Activated CD8-positive, alpha-beta T cell treated with anti-CD3 and anti-CD28 coated beads for 36 hours (primary cell): ENCODE measurements at regions not wholly inside any gene's neighbourhood (a gene's known extent, or its start where the extent isn't known, plus 50 kb on each side); places are given as distances from the start of the nearest gene placed in this dataset.

Source experiments
- ATAC-seq: fragments of 200-7000 bp; cut with Tn5 transposase; one replicate; pipeline ENCODE4 v1.10.0; 2021; ENCODE audit warnings: mild to moderate bottlenecking, moderate library complexity
- CTCF ChIA-PET: fragments of 350-600 bp; sonication (Branson Sonifier 250); formaldehyde crosslinking; loops from one replicate; lab custom pipeline; 2021; ENCODE audit warnings: antibody characterized with exemption; lab: Charles Lee
- POLR2A ChIA-PET: fragments of 350-600 bp; sonication (Branson Sonifier 250); formaldehyde crosslinking; loops from one replicate; lab custom pipeline; 2021; ENCODE audit warnings: antibody characterized with exemption; lab: Charles Lee
- DNase-seq: peaks from one replicate; pipeline ENCODE4 v3.0.0-alpha.2; 2020
- H3K27ac Mint-ChIP-seq: one replicate; pipeline ENCODE4 v1.8.0; 2021; ENCODE audit warnings: mild to moderate bottlenecking, mixed read lengths
- H3K27me3 Mint-ChIP-seq: one replicate; pipeline ENCODE4 v1.8.0; 2021; ENCODE audit warnings: mixed read lengths
- H3K36me3 Mint-ChIP-seq: one replicate; pipeline ENCODE4 v1.8.0; 2021; ENCODE audit warnings: low read depth, mixed read lengths
- H3K4me1 Mint-ChIP-seq: one replicate; pipeline ENCODE4 v1.8.0; 2021; ENCODE audit warnings: low read depth, mixed read lengths
- H3K4me3 Mint-ChIP-seq: one replicate; pipeline ENCODE4 v1.8.0; 2021; ENCODE audit warnings: mild to moderate bottlenecking, moderate library complexity, mixed read lengths
- H3K9me3 Mint-ChIP-seq: one replicate; pipeline ENCODE4 v1.8.0; 2021; ENCODE audit warnings: mixed read lengths
- CTCF ChIP-seq: fragments of 200-600 bp; IDR thresholded peaks from one replicate; pipeline ENCODE4 v1.8.0; 2022; ENCODE audit warnings: antibody characterized with exemption, mild to moderate bottlenecking
- intact Hi-C: fragments of 100-400 bp; cut with micrococcal nuclease; formaldehyde crosslinking; loops from one replicate; pipeline ENCODE4 v1.10.0; 2022

DNA sequence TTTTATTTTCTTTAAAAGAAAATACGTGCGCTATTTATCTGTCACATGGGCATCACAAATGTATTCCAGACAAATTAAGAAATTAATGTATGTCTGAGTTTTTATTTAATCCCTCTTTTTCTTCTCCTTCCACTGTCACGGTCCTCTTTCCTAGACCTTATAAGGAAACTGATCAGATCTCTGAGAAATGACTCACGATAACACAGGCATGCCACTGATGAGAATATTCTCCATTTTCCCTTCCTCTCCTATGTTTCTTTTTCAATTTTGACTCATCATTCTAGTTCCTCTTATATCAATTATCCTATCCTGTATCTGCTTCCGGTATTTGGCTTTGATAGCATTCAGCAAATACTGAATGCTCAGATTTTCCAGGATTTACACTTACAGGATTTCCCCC, 121.8 kb downstream of the DSC3 start:
- DNase-seq (no peak), ATAC-seq (no peak)
- ChIA-PET CTCF (no interaction called here), POLR2A (no interaction called here)
- TF ChIP-seq CTCF: no peak
- intact Hi-C loops: no loop called here
- Mint-ChIP-seq H3K4me3 (no peak overlapping the region), H3K36me3 (no peaks in the 10 kb centered on the region), H3K27ac (no peak overlapping the region), H3K4me1 (no peaks in the 10 kb centered on the region), H3K27me3 (no peaks in the 10 kb centered on the region), H3K9me3 (no peaks in the 10 kb centered on the region)

DNA sequence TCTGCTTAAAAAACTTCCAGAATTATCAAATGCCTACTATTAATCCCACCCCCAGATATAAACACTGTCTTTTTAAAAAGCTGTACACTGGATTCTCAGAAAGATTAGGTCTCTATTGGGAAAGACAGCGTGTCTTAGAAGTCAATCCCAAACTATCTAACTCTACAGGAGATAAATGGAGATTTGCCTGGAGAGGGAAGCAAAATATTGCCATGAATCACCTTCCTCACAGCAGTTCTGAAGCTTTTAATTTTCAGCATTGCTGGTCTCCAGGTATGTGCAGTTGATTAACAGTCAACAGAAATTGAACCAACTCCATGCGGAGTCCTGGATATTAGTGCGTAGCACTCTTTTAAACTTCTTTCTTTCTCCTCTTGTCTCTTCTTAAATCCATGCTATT, 122.2 kb downstream of the DSC3 start:
- TF ChIP-seq CTCF: no peak
- H3K27me3 Mint-ChIP-seq: no peaks in the 10 kb centered on the region
- intact Hi-C loops: no loop called here
- ATAC-seq (no peak), DNase-seq (no peak)
- H3K4me3 Mint-ChIP-seq: no peak overlapping the region
- peaks cover 2% of the 10 kb centered on the region for H3K9me3 Mint-ChIP-seq
- CTCF ChIA-PET: no interaction called here
- POLR2A ChIA-PET: no interaction called here
- no peak overlapping the region for H3K27ac Mint-ChIP-seq
- no peaks in the 10 kb centered on the region for H3K36me3 Mint-ChIP-seq
- no peaks in the 10 kb centered on the region for H3K4me1 Mint-ChIP-seq

DNA sequence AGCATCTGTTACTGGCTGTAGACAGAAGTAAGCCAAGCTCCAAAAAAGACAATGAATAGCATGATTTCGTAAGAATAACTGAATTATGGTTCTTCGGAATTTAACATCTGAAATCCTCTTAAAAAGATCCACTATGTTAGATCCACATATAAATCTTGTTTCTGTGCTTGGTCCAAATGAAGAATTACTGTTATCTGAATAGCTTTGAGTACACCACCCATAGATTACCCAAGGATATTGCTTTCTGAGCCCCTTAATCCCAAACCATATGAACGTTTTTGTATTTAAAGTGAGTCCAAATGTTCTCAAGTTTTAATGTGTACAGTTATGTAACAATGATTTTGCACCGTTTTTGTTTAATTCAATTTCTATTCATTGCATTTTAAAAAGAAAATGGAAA, 124.9 kb downstream of the DSC3 start:
- ATAC-seq (no peak), DNase-seq (no peak)
- intact Hi-C loops: no loop called here
- POLR2A ChIA-PET: no interaction called here
- H3K4me1 Mint-ChIP-seq: no peaks in the 10 kb centered on the region
- peaks cover 3% of the 10 kb centered on the region for H3K9me3 Mint-ChIP-seq
- no peak overlapping the region for H3K4me3 Mint-ChIP-seq
- no peak overlapping the region for H3K27ac Mint-ChIP-seq
- no peak for TF ChIP-seq CTCF
- CTCF ChIA-PET: no interaction called here
- no peaks in the 10 kb centered on the region for H3K36me3 Mint-ChIP-seq
- H3K27me3 Mint-ChIP-seq: no peaks in the 10 kb centered on the region

DNA sequence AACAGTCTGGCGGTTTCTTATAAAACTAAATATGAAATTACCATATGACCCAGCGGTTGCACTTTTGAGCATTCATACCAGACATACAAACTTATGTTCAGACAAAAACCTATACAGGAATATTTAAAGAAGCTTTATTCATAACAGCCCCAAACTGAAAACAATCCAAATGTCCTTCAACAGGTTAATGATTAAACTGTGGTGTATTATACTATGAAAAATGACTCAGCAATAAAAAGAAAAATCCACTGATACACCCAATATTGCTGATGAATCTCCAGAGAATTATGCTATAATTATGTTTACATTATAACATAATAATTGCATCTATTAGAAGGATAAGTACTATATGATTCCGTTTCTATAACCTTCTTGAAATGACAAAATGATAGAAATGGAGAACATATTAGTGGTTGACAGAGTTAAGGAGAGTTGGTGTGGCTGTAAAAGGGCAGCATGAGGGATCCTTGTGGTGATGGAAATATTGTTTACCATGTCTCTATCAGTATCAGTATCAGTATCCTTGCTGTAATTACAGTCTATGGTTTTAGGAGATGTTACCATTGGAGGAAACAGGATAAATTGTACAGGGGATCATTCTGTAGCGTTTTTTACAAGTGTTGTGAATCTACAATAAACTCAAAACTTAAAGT, 127.1 kb downstream of the DSC3 start:
- H3K27me3 Mint-ChIP-seq: no peaks in the 10 kb centered on the region
- ATAC-seq: no peak

DNA sequence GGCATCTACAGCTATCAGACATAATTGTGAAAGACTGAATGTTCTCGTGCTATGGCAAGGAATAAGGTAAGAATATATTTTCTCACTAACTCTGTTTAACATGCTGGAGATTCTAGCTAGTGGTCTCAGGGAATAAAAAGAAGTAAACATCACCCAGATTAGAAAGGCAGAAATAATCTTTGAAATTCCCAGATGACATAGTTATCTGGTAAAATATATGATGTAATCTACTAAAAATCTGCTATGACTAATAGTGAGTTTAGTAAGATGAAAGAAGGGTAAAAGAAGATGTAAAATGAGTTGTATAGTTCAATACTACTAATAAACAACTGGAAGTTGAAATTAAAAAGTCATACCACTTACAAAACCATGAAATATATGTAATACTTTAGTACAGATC, 134.2 kb downstream of the DSC3 start:
- intact Hi-C loops: no loop called here
- Mint-ChIP-seq H3K4me1 (no peaks in the 10 kb centered on the region), H3K36me3 (no peaks in the 10 kb centered on the region), H3K9me3 (peaks cover 4% of the 10 kb centered on the region), H3K27me3 (no peaks in the 10 kb centered on the region), H3K27ac (no peak overlapping the region), H3K4me3 (no peak overlapping the region)
- DNase-seq (no peak), ATAC-seq (no peak)
- ChIA-PET POLR2A (no interaction called here), CTCF (no interaction called here)
- no peak for TF ChIP-seq CTCF

More for the DNA sequence above, 127.1 kb downstream of the DSC3 start:
- no peak for DNase-seq
- ChIA-PET CTCF (no interaction called here), POLR2A (no interaction called here)
- no peaks in the 10 kb centered on the region for H3K36me3 Mint-ChIP-seq
- H3K4me1 Mint-ChIP-seq: no peaks in the 10 kb centered on the region
- peaks cover 3% of the 10 kb centered on the region for H3K9me3 Mint-ChIP-seq
- no peak for TF ChIP-seq CTCF
- no peak overlapping the region for H3K27ac Mint-ChIP-seq
- intact Hi-C loops: no loop called here
- H3K4me3 Mint-ChIP-seq: no peak overlapping the region
